K562 (cell line): ENCODE measurements at regions not wholly inside any gene's neighbourhood (a gene's known extent, or its start where the extent isn't known, plus 50 kb on each side); places are given as distances from the start of the nearest gene placed in this dataset.

ENCODE experiments used
- ATAC-seq: fragments of 200-7000 bp; cut with Tn5 transposase; 3 replicates; pipeline ENCODE4 v1.9.1; 2020; ENCODE audit warnings: moderate library complexity
- BruUV-seq: library from RNA; stranded (reverse); fragments of 400-500 nt; replicated peaks from 2 replicates; lab custom pipeline; 2021; lab: Mats Ljungman, UMichigan
- CTCF ChIA-PET: fragments of 300-600 bp; formaldehyde crosslinking; extraction: SDS; loops from one replicate; lab custom pipeline; 2021; ENCODE audit warnings: low intra/inter-chr PET ratio; lab: Yijun Ruan, JAX
- POLR2A ChIA-PET: fragments of 300-600, 350-650 bp; sonication (Branson Sonifier 250); formaldehyde crosslinking; extraction: SDS; loops from one replicate; lab custom pipeline; 2021; ENCODE audit warnings: antibody characterized with exemption, inconsistent platforms; lab: Yijun Ruan, JAX
- DNase-seq, 4 experiments: peaks; one replicate each; pipeline versions ENCODE4 v3.0.0 to v3.0.0-alpha.2; 2011 to 2018; ENCODE audit warnings: low spot score in 3 of 4, mixed read lengths in 3 of 4; ENCODE audit errors: extremely low read depth in 1 of 4
- FAIRE-seq: peaks from 2 replicates; lab custom pipeline; 2011; peaks lifted over from hg19 to GRCh38; lab: Jason Lieb, UNC
- H2AFZ ChIP-seq: 2 replicates; pipeline ENCODE4 v1.6.0; 2011; ENCODE audit warnings: low read depth, low read length, control low read depth, inconsistent platforms
- H3K27ac ChIP-seq: fragments of 200-600 bp; 3 replicates; pipeline ENCODE4 v1.8.0; 2011; ENCODE audit warnings: low read depth, mild to moderate bottlenecking, control low read depth, inconsistent platforms, low read length, moderate library complexity, mixed read lengths; ENCODE audit errors: extremely low read depth
- H3K27me3 ChIP-seq, 2 experiments: fragments of 300-600 bp in 1 of 2; 2 replicates in 1 of 2; 3 replicates in 1 of 2; pipeline versions ENCODE4 v1.6.0 to v1.8.0; 2011; ENCODE audit warnings: inconsistent platforms in 2 of 2, low read length in 2 of 2, mild to moderate bottlenecking in 1 of 2, mixed read lengths in 1 of 2, moderate library complexity in 1 of 2; ENCODE audit not compliant: control insufficient read depth in 2 of 2, insufficient read depth in 2 of 2
- H3K36me3 ChIP-seq: fragments of 300-600 bp; 3 replicates; pipeline ENCODE4 v1.8.0; 2011; ENCODE audit warnings: mild to moderate bottlenecking, low read length, inconsistent platforms; ENCODE audit not compliant: control insufficient read depth, insufficient read depth
- H3K4me1 ChIP-seq, 2 experiments: fragments of 200-600 bp in 1 of 2; replicated peaks in 1 of 2; 2 replicates in 1 of 2; 3 replicates in 1 of 2; pipeline versions ENCODE4 v1.5.1 to v1.8.0; 2011; ENCODE audit warnings: inconsistent platforms in 2 of 2, low read length in 2 of 2, mild to moderate bottlenecking in 1 of 2, mixed read lengths in 1 of 2, moderate library complexity in 1 of 2; ENCODE audit not compliant: control insufficient read depth in 2 of 2, insufficient read depth in 2 of 2
- H3K4me2 ChIP-seq: 2 replicates; pipeline ENCODE4 v1.6.1; 2011; ENCODE audit warnings: low read length, control low read depth, inconsistent platforms, mixed read lengths; ENCODE audit not compliant: insufficient read depth
- H3K4me3 ChIP-seq: fragments of 200-600 bp; sonication (generic), shearing (Covaris generic); 2 replicates; pipeline ENCODE4 v1.5.1; 2016; ENCODE audit warnings: control low read depth, inconsistent platforms
- H3K79me2 ChIP-seq: fragments of 200-600 bp; 3 replicates; pipeline ENCODE4 v1.8.0; 2011; ENCODE audit warnings: low read length, inconsistent platforms; ENCODE audit not compliant: control insufficient read depth, insufficient read depth
- H3K9ac ChIP-seq, 2 experiments: 2 replicates each; pipeline versions ENCODE4 v1.6.0 to v1.6.1; 2011; ENCODE audit warnings: low read depth in 2 of 2, low read length in 2 of 2, control low read depth in 1 of 2, inconsistent platforms in 1 of 2, mild to moderate bottlenecking in 1 of 2, mixed read lengths in 1 of 2; ENCODE audit not compliant: insufficient read depth in 1 of 2
- H3K9me1 ChIP-seq: one replicate; pipeline ENCODE4 v1.6.0; 2011; ENCODE audit warnings: inconsistent platforms, mild to moderate bottlenecking, low read length, moderate library complexity; ENCODE audit not compliant: control insufficient read depth, insufficient read depth
- H3K9me3 ChIP-seq: replicated peaks from 2 replicates; pipeline ENCODE4 v1.5.1; 2011; ENCODE audit warnings: low read depth, low read length, inconsistent platforms; ENCODE audit not compliant: control insufficient read depth, insufficient read depth
- H4K20me1 ChIP-seq: replicated peaks from 2 replicates; pipeline ENCODE4 v1.6.1; 2011; ENCODE audit warnings: low read length, inconsistent platforms, mixed read lengths; ENCODE audit not compliant: control insufficient read depth, insufficient read depth
- CBFB ChIP-seq: sonication (generic); formaldehyde crosslinking; IDR thresholded peaks from 2 replicates; pipeline ENCODE4 v1.4.0; 2020; ENCODE audit warnings: mild to moderate bottlenecking, missing genetic modification reagents
- CBX5 ChIP-seq: IDR thresholded peaks from 2 replicates; pipeline ENCODE4 v1.6.1; 2014; ENCODE audit warnings: low read depth, borderline replicate concordance
- HMBOX1 ChIP-seq: sonication (generic); IDR thresholded peaks from 2 replicates; pipeline ENCODE4 v1.6.1; 2016
- ID3 ChIP-seq, 2 experiments: fragments of 250-450 bp in 1 of 2; fragments of 450-650 bp in 1 of 2; sonication (Bioruptor Pico) in 1 of 2; IDR thresholded peaks; 2 replicates each; pipeline versions ENCODE4 v1.6.1 to v1.8.0; 2016 to 2021; ENCODE audit warnings: mild to moderate bottlenecking in 2 of 2, moderate library complexity in 2 of 2, missing compliant biosample characterization in 1 of 2, missing genetic modification characterization in 1 of 2
- MTA2 ChIP-seq: fragments of 450-650 bp; IDR thresholded peaks from 2 replicates; pipeline ENCODE4 v1.6.1; 2016; ENCODE audit warnings: low read depth
- PTRF ChIP-seq: fragments of 450-650 bp; IDR thresholded peaks from 2 replicates; pipeline ENCODE4 v1.6.1; 2016; ENCODE audit warnings: mild to moderate bottlenecking, missing genetic modification characterization, missing compliant biosample characterization
- RNF219 ChIP-seq: fragments of 250-450 bp; sonication (Bioruptor Pico); IDR thresholded peaks from 2 replicates; pipeline ENCODE4 v1.5.0; 2022; ENCODE audit warnings: mild to moderate bottlenecking
- SMARCE1 ChIP-seq: fragments of 450-650 bp; IDR thresholded peaks from 2 replicates; pipeline ENCODE4 v1.7.1; 2016; ENCODE audit warnings: mild to moderate bottlenecking
- SP1 ChIP-seq: sonication (generic); formaldehyde crosslinking; IDR thresholded peaks from 2 replicates; pipeline ENCODE4 v1.8.1; 2022; ENCODE audit warnings: mild to moderate bottlenecking, missing genetic modification reagents
- ZNF263 ChIP-seq: sonication (generic); formaldehyde crosslinking; IDR thresholded peaks from 2 replicates; pipeline ENCODE4 v1.8.0; 2022; ENCODE audit warnings: mild to moderate bottlenecking, missing genetic modification reagents, borderline replicate concordance
- WGBS: fragments of 100-300 bp; shearing (Covaris generic); methylation state at CpG from one replicate; pipeline ENCODE4 v1.1.6; 2016; ENCODE audit warnings: low coverage, mixed read lengths; ENCODE audit not compliant: insufficient coverage; ENCODE audit errors: missing lambda C conversion rate; 5-methylcytosine and 5-hydroxymethylcytosine counted together
- in situ Hi-C: fragments of 300-500 bp; cut with MboI; formaldehyde crosslinking; loops from 4 replicates; pipeline ENCODE4 v1.15.0; 2018; ENCODE audit warnings: inconsistent platforms, mixed read lengths
- intact Hi-C: fragments of 100-400 bp; cut with micrococcal nuclease; formaldehyde crosslinking; loops from 2 replicates; pipeline ENCODE4 v1.14.2; 2022

GRCh38 chr3:181887685-181888084 is 176.0 kb downstream of the SOX2 start:
- Histone ChIP-seq H2AFZ (no peak overlapping the region), H3K4me3 (no peak overlapping the region), H3K4me2 (no peak overlapping the region), H4K20me1 (no peaks in the 10 kb centered on the region), H3K4me1 (no peaks in the 10 kb centered on the region), H3K27me3 (no peaks in the 10 kb centered on the region; a peak in 1 of 5 replicates), H3K36me3 (no peaks in the 10 kb centered on the region), H3K9me3 (no peaks in the 10 kb centered on the region), H3K9me1 (no peaks in the 10 kb centered on the region), H3K79me2 (no peaks in the 10 kb centered on the region), H3K27ac (no peak overlapping the region), H3K9ac (no peak overlapping the region)
- ChIA-PET CTCF (no interaction called here), POLR2A (no interaction called here)
- in situ Hi-C loops (no loop called here), intact Hi-C loops (no loop called here)
- DNase-seq, result no peak
- no peak for ATAC-seq
- WGBS, result 0% methylated on average over 1 of the region's 1 CpG
- no TSS peak for BruUV-seq
- no peak for TF ChIP-seq ID3 (CRISPR knock-in tag; IDR thresholded peaks at IDR 0.05)
- no peak for TF ChIP-seq ID3 (tag; IDR thresholded peaks at IDR 0.05)
- TF ChIP-seq PTRF (tag), result no peak
- TF ChIP-seq CBX5, result no peak
- no peak for TF ChIP-seq HMBOX1
- no peak for TF ChIP-seq ZNF263 (CRISPR knock-in tag)
- TF ChIP-seq SP1 (CRISPR knock-in tag), result no peak
- no peak for TF ChIP-seq MTA2
- TF ChIP-seq SMARCE1, result no peak
- TF ChIP-seq RNF219 (CRISPR knock-in tag), result no peak
- TF ChIP-seq CBFB (CRISPR knock-in tag), result no peak
- FAIRE-seq, result no peak
